ENCODE measurements at regions not wholly inside any gene's neighbourhood (a gene's known extent, or its start where the extent isn't known, plus 50 kb on each side); places are given as distances from the start of the nearest gene placed in this dataset.
"Not testable (repeated sequence)": the region's sequence is repeated elsewhere in the genome, so short reads cannot be mapped to it uniquely, and the experiment has no call there.

DNA sequence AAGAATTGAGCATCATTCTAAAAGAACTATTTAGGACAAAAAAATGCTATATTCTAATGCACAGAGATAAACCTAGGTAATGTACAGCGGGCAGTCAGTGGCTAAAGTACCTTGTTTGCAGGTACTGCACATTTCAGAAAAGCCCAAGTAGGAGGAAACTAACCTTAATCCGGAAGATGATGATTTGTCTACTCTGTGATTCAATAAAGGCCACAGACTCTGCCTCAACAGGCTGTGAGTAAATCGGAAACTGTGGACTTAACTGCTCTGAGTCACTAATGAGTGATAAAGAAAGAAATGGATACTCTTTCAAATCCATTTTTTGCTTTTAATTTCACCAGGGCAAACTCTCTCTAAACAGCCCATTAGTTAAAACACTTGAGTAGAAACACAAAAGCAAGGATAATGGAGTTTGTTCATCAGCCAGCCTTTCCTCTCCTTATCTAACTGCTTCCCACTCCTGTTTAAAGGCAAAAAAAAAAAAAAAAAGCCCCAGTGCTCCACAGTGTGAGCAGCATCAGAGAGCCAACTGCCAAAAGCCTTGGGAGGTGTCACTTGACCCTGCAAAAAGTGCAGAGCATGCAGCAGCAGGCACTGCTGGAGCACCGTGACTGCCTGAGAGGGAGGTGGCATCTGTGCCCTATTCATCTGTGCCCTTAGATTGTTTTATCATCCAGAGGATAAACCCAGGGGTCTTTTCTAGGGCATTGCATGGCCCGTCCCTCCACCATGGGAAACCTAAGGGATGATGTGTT lies 187.7 kb downstream of the SATB1 start:
- in situ Hi-C loops (cut with HindIII; ENCODE audit: low sequenced_read_pairs) = no loop called here

DNA sequence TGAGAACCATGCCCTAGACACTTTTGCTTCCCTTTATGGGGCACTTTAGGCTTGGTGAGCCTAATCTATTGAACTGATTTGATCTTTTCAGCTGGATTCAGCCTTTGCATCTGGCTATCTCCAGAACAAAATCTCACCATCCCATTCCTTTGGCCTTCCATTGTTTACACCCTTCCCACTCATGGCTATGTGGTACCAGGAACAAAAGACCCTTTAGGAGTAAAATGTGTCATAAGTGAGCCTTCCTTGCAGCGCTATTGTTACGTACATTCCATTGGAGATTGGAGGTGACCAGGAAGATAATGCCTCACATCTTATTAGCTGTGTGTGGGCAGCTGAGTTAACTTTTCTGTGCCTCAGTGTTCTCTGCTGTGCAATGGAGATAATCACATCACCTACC lies 188.4 kb downstream of the SATB1 start:
- in situ Hi-C loops (cut with HindIII; ENCODE audit: low sequenced_read_pairs) = no loop called here

DNA sequence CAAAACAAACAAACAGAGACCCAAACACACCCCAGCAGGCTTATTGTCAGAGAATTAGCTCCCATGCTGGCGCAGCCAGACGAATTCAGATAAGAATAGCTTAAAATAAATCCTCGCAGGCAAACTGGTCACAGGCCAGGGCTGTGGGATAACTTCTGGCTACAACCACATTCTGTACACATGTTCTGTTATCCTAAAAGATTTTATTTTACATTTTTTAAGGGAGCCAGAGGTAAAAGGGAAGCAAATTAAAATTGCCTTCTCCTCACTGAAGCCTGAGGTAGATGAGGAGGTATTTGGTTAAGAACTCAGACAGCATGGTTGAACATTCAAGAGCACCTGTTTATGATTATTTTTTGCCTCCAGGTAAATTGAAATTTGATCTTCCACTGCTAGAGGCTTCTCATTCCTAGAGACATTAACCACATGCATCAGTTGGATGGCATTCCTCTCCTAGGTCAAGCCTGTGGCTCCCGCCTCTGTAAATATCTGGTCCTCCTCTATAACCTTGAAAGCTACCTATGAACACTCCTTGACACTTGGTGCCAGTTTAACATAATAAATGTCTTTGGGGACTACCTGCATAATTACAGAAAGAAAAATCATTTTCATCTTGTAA lies 190.3 kb downstream of the SATB1 start:
- in situ Hi-C loops (cut with HindIII; ENCODE audit: low sequenced_read_pairs) = no loop called here

DNA sequence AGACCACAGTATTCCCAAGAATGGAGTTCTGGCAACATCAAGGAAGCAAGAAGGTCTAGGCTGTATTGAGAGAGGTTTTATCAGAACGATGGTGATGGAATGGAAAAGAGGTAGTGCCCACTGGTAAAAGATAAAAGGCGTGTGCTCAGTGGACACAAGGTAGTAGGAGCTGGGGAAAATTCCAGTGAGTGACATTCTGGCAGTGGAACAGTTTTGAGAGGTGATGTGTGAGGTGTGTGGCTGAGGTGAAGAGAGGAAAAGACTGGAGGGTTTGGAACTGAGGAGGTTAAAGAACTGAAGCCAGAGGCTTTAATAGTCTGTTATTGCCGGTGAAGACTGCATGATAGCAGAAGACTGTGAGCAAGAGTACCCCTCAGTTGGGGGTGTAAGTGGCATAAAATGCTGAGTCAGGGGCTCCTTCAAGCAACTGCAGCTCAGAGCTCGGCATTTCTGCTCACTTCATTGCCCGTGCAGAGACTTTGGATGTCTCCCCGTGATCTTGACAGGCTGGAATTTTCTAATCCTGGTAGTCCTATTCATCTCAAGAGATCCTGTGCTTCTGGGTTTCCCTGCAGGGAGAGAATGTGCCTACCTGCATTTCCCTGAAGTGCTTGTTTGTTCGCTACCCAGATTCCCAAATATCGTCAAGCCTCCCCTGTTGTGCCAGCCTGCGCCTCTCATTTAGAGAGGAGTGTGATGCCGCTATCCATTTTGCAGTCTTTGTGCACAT lies 191.0 kb downstream of the SATB1 start:
- in situ Hi-C loops (cut with HindIII; ENCODE audit: low sequenced_read_pairs) = no loop called here

DNA sequence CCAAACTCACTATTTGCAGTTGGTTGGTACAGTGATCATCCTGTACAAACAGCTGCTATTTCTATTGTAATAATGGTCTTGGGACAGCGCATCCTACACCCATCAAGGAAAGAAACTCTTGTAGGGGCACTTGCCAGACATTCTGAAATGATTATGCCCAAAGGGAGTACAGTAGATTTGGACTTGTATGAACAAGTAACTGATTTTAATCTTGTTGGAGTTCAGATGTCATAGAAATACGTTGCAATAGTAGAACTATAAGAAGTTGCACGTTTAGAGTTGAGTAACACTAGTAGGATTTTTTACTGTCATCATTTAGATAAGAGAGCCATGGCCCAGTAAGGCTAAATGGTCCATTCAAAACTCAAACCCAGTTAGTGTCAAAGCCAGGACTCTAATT lies 192.8 kb downstream of the SATB1 start:
- in situ Hi-C loops (cut with HindIII; ENCODE audit: low sequenced_read_pairs) = no loop called here

DNA sequence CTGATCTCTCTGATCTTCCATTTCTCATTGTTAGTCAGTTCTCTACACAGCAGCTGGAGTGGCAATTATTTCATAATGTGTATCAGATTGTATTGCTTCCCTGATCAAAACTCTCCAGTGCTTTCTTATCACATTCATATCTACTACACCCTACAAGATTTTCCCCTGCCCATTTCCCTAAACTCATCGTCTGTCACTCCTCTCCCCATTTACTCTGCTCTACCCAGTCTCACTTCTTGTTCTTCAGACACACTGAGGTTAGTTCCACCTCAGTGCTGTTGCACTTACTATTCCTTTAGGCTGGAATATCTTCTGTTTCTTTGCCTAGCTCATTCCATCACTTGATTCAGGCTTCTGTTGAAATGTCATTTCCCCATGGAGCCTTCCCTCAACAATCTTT lies 197.1 kb downstream of the SATB1 start:
- in situ Hi-C loops (cut with HindIII; ENCODE audit: low sequenced_read_pairs) = no loop called here

DNA sequence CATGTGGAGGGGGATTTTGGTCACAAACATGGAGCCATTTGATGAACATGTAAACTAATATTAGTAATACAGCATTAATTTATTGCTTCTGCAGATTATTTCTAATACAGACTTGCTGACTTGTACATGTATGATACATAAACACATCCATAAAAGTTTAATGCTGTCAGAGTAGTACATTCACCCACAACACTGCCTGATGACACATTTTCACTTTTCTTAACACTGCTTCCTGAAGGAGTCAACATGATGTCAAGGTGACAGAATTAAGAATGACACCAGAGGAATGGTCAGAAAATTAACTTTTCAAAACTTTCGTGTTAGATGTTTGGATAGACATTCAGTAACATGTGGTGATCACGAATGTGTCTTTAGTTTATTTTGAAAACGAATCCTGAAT lies 199.4 kb downstream of the SATB1 start:
- in situ Hi-C loops (cut with HindIII; ENCODE audit: low sequenced_read_pairs) = no loop called here

DNA sequence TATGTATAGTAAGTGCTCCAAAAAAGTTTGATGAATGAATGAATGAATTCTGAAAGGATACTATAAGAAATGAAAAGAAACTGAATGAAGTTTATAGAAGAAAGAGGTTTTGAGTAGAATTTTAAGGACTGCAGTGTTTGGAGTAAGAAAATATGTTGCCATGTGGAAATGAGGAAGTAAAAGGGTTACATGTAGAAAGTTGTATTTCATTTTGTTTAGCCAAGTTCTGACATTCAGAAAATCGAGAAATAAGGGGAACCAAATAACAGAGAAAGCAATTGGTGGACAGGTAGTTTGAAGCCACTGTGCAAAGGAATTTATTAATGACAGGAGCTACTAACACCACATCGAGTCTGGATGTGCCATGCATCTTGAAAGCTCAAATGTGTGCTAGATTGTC lies 200.7 kb downstream of the SATB1 start:
- in situ Hi-C loops (cut with HindIII; ENCODE audit: low sequenced_read_pairs) = no loop called here

DNA sequence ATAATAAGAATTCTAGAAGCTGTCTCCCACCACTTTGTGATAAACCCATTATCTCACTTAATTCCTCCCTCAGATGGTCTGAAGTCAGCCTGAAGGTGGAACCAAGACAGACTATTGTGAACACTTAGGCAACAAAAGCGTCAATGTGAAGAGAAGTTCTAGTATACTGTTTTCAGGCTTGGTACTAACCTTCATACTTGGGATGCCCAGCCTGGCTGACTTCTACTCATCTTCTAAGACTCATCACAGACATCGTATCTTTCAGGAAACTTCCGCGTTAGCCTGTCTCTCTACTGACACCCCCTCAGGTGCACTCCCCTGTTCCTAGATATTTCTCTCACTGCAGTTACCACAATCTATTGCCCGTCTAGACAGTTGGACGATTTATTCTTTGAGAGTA lies 201.2 kb downstream of the SATB1 start:
- in situ Hi-C loops (cut with HindIII; ENCODE audit: low sequenced_read_pairs) = no loop called here

DNA sequence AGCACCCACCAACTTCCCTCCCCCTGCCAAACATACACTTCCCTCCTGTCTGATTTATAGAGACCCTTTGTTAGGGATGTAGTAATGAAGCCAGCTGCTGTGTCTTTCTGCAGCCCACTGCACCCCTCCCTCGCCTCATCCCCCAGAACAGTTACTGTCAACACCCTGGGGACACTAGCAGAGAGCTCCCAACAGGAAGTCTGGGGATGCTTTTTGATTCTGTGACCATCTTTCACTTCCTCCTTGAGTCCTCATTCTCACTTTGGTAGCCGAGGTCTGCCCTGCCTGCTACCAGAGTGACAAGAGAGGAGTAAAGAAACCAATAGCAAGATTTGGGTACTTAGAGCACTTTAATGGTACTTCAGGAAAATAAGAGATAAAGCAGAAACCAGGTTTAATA lies 201.6 kb downstream of the SATB1 start:
- in situ Hi-C loops (cut with HindIII; ENCODE audit: low sequenced_read_pairs) = no loop called here

DNA sequence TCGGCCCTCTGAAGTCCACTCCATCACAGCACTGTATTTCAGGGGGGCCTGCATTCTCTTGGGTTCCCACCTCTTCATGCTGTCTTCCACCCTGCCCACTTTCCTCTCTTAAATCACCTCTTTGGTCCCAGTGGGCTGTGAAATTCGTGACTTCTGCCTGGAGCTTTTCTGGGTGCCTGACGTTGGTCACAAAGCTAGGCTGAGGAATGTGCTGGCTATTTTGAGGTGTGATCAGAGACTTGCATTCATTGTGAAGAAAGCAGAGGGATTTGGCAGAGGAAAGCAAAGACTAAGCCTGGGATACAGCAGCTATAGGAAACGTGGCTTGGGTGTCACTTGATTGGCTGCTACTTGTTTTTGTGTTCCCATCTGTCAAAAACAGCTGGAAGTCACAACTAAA lies 202.5 kb downstream of the SATB1 start:
- in situ Hi-C loops (cut with HindIII; ENCODE audit: low sequenced_read_pairs) = no loop called here

DNA sequence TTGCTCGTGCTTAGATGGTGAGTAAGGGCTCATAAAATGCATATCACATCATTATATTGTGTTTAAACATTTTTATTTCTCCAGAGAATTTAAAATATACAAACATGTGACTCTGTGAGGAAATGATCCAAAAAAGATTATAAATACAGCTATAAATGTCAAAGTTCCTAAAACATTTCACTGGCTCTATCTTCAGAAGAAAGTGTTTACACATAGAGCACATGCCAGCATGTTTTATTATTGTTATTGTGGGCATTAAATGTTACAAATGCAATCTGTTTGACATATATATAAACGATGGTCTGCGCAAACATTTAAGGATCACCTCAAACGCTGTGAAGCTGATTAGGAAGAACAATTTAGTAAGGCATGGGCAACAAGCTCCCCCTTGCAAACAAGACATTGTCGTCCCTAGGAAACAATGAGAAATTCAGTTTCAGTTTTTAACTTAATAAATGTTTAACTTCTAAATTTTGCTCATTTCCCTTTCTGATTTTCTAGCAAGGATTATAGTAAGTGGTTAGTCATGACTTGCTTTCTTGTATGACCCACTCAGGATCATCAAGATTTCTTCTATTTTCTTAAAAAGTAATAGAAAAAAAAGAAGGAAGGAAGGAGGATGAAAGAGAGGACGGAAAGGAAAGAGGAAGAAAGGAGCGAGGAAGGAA lies 207.5 kb downstream of the SATB1 start:
- in situ Hi-C loops (cut with HindIII; ENCODE audit: low sequenced_read_pairs) = no loop called here

DNA sequence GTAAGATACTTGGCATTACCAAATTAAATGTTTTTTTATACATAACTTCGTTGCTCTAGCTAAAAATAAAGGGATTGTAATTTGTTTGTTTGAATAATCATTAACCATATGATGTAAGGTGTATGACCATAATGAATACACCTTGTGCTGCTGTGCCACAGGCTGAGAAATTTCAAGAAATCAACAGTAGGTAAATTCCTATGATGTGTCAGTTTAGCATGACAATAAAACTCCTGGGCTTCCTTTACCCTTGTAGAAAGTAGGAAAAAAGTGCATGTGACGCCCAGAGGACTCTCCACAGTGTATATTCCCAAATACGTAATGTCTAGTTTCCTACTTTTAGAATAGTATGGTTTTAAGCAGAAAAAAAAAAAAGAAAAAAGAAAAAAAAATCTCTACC lies 208.1 kb downstream of the SATB1 start:
- in situ Hi-C loops (cut with HindIII; ENCODE audit: low sequenced_read_pairs) = no loop called here

DNA sequence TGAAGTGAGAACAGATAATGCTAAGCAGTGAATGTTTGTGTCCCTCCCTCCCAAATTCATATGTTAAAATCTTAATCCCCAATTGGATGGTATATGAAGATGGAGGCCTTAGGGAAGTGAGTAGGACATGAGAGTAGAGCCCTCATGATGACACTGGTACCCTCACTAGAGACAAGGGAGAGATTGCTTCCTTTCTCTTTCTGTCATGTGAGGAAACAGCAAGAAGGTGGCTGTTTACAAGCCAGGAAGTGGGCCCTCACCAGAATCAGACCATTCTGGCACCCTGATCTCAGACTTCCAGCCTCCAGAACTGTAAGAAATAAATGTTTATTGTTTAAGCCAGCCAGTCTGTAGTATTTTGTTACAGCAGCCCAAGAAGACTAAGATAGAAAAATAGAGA lies 209.5 kb downstream of the SATB1 start:
- in situ Hi-C loops (cut with HindIII; ENCODE audit: low sequenced_read_pairs) = no loop called here

DNA sequence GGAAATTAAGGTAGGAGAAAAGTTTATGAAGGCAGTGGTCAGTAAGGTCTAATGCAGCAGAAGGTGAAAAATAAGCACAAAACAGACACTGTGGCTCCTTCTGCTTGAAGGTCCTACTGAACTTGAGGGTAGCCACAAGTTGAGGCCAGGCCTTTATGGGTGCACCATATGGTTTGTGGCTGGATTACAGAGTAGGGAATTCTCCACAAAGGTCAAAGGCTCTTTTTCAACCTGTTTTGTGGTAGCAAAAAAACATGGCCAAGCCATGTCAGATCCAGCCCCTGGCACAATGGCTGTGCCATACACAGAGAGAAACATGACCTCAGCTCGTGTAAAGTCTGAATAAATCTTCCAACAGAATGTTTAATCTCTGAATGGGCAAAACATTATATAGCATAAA lies 214.0 kb downstream of the SATB1 start:
- in situ Hi-C loops (cut with HindIII; ENCODE audit: low sequenced_read_pairs) = no loop called here

DNA sequence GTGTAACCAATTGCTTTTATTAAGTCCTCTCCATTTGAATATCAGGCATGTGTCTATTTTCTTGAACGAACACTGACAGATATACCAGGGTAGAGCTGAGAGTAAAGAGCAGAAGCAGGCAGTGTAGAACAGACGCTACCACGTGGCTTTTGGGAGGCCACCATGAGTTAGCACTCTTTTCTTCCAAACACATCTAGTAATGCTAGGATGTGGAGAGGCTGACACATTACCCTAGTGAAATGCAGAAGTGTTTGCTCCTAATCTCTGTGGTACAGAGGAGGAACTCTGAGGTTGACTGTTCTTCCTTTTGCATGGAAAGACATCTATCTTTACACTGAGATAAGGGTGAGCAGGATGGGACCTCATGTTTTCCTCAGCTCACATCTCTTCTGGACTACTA lies 216.3 kb downstream of the SATB1 start:
- in situ Hi-C loops (cut with HindIII; ENCODE audit: low sequenced_read_pairs) = no loop called here

DNA sequence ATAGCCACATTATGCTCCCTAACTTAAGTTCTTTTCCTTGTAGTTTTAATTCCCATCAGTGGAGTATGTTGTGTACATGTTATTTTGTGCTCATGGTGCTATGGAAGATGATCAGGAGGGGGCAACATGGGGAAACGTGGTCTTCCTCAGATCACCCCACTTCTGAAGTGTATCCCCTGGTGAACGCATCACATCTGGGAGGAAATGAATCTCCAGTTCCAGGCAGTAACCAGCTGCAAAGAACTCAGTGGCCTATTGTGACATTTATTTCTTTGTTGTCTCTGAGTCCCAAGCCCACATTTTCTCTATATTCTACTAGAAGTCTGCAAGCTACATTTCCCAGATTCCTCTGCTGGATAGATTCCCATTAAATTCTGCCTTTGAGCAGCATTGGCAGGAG lies 217.0 kb downstream of the SATB1 start:
- in situ Hi-C loops (cut with HindIII; ENCODE audit: low sequenced_read_pairs) = no loop called here

DNA sequence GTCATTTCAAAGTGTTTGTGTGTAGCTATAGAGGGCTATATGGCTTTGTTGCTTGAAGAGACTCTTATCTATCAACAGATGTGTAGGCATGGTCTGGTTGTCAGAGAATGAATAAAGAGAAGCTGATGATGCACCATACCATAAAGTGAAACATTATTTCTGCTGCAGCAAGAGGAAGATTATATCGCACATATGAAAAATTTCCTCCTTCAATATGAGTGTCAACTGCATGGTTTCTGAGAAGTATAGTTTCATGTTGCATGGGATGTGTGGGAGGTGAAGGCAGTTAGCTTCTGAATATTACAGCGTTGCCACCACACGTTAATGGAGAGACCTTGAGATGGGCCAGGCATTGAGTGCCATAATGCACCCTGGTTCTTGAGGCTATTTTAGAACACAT lies 217.9 kb downstream of the SATB1 start:
- in situ Hi-C loops (cut with HindIII; ENCODE audit: low sequenced_read_pairs) = no loop called here

DNA sequence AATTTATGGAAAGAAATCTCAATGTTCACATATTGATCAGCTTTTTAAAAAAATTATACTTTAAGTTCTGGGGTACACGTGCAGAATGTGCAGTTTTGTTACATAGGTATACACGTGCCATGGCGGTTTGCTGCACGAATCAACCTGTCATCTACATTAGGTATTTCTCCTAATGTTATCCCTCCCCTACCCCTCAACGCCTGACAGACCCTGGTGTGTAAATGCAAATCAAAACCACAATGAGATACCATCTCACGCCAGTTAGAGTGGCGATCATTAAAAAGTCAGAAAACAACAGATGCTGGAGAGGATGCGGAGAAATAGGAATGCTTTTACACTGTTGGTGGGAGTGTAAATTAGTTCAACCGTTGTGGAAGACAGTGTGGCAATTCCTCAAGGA lies 219.4 kb downstream of the SATB1 start:
- in situ Hi-C loops (cut with HindIII; ENCODE audit: low sequenced_read_pairs) = not testable (repeated sequence)

DNA sequence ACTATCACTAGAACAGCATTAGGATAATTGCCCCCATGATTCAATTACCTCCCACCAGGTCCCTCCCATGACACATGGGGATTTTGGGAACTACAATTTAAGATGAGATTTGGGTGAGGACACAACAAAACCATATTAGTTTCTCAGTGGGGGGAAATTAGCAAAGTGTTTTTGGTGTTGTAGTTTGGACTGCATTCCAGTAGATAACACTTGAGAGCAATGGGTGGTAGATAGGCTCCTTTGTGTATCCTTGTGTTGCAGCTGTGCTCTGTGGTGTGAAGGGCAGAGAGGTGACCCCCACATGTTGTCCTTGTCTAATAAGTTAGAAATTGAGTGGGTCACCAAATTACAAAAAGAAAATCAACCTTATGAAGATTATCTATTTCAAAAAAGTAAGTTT lies 223.8 kb downstream of the SATB1 start:
- in situ Hi-C loops (cut with HindIII; ENCODE audit: low sequenced_read_pairs) = no loop called here

DNA sequence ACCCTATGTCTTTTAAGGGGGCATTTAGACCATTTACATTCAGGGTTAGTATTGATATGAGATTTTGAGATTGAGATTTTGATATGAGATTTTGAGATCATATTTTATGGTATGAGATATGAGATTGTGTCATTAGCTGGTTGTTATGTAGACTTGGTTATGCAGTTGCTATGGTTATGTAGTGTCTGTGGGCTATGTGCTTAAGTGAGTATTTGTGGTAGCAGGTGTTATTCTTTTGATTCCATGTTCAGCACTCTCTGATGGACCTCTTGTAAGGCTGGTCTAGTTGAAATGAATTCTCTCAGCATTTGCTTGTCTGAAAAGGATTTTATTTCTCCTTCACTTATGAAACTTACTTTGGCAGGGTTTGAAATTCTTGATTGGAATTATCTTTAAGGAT lies 225.4 kb downstream of the SATB1 start:
- in situ Hi-C loops (cut with HindIII; ENCODE audit: low sequenced_read_pairs) = no loop called here

DNA sequence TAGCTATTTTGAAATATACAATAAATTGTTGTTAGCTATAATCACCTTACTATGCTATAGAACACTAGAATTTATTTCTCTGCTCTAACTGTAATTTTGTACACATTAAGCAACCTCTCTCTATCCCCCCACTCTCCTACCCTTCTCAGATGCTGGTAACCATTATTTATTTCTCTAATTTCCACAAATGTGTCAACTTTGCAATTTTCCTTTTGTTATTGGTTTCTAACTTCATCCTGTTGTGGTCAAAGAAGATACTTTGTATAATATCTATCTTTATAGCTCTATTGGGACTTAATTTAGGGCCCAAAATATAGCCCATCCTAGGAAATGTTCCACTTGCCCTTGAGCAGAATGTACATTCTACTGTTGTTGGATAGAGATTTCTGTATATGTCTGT lies 229.3 kb downstream of the SATB1 start:
- in situ Hi-C loops (cut with HindIII; ENCODE audit: low sequenced_read_pairs) = no loop called here

All from DLD1 (cell line).